GM23338 (cell line): ENCODE measurements at regions not wholly inside any gene's neighbourhood (a gene's known extent, or its start where the extent isn't known, plus 50 kb on each side); places are given as distances from the start of the nearest gene placed in this dataset.

Experiments
- ATAC-seq: fragments of 200-7000 bp; cut with Tn5 transposase; 3 replicates; pipeline ENCODE4 v1.9.1; 2020
- DNase-seq: peaks from one replicate; pipeline ENCODE4 v3.0.0-alpha.2; 2015; ENCODE audit warnings: low spot score
- H2AFZ ChIP-seq: fragments of 200-600 bp; sonication (generic); 2 replicates; pipeline ENCODE4 v1.8.0; 2016; ENCODE audit warnings: antibody characterized with exemption, mild to moderate bottlenecking, moderate library complexity
- H3F3A ChIP-seq: fragments of 200-600 bp; sonication (generic); replicated peaks from 2 replicates; pipeline ENCODE4 v1.8.0; 2017; ENCODE audit warnings: antibody characterized with exemption, mixed run types, low read depth
- H3K27ac ChIP-seq: fragments of 200-600 bp; sonication (generic); 2 replicates; pipeline ENCODE4 v1.6.1; 2016; ENCODE audit warnings: low read depth
- H3K27me3 ChIP-seq: fragments of 200-600 bp; sonication (generic); 2 replicates; pipeline ENCODE4 v1.8.0; 2016; ENCODE audit warnings: mild to moderate bottlenecking, mixed run types, moderate library complexity; ENCODE audit not compliant: insufficient read depth
- H3K36me3 ChIP-seq: fragments of 200-600 bp; sonication (generic); 2 replicates; pipeline ENCODE4 v1.8.0; 2016; ENCODE audit warnings: mild to moderate bottlenecking; ENCODE audit not compliant: insufficient read depth
- H3K4me1 ChIP-seq: fragments of 200-600 bp; sonication (generic); 2 replicates; pipeline ENCODE4 v1.8.0; 2016; ENCODE audit warnings: mild to moderate bottlenecking, moderate library complexity; ENCODE audit not compliant: insufficient read depth
- H3K4me2 ChIP-seq: fragments of 200-600 bp; sonication (generic); 2 replicates; pipeline ENCODE4 v1.7.1; 2017; ENCODE audit warnings: mixed run types
- H3K4me3 ChIP-seq: fragments of 200-600 bp; sonication (generic); 2 replicates; pipeline ENCODE4 v1.6.1; 2016; ENCODE audit warnings: mixed run types
- H3K79me2 ChIP-seq: fragments of 200-600 bp; sonication (generic); replicated peaks from 2 replicates; pipeline ENCODE4 v1.8.0; 2017; ENCODE audit warnings: mild to moderate bottlenecking; ENCODE audit not compliant: insufficient read depth
- H3K9me2 ChIP-seq: fragments of 200-600 bp; sonication (generic); 2 replicates; pipeline ENCODE4 v1.8.0; 2017; ENCODE audit not compliant: insufficient read depth
- H4K20me1 ChIP-seq: fragments of 200-600 bp; sonication (generic); replicated peaks from 2 replicates; pipeline ENCODE4 v1.8.0; 2017; ENCODE audit warnings: mild to moderate bottlenecking; ENCODE audit not compliant: insufficient read depth
- H3K27ac Mint-ChIP-seq: 2 replicates; pipeline ENCODE4 v1.8.0; 2020; ENCODE audit warnings: inconsistent platforms, mild to moderate bottlenecking, moderate library complexity, mixed read lengths
- H3K27me3 Mint-ChIP-seq: 3 replicates; pipeline ENCODE4 v1.8.0; 2022; ENCODE audit warnings: low read depth, mild to moderate bottlenecking, moderate library complexity, mixed read lengths, inconsistent platforms; ENCODE audit not compliant: insufficient read depth, poor library complexity
- H3K36me3 Mint-ChIP-seq: 3 replicates; pipeline ENCODE4 v1.8.0; 2021; ENCODE audit warnings: low read depth, mild to moderate bottlenecking, inconsistent platforms, moderate library complexity, mixed read lengths
- H3K4me1 Mint-ChIP-seq: 3 replicates; pipeline ENCODE4 v1.8.0; 2020; ENCODE audit warnings: mild to moderate bottlenecking, inconsistent platforms, mixed read lengths
- H3K4me3 Mint-ChIP-seq: 3 replicates; pipeline ENCODE4 v1.8.0; 2021; ENCODE audit warnings: moderate library complexity, mild to moderate bottlenecking, inconsistent platforms, mixed read lengths
- H3K9me3 Mint-ChIP-seq: 3 replicates; pipeline ENCODE4 v1.8.0; 2020; ENCODE audit warnings: moderate library complexity, mild to moderate bottlenecking, inconsistent platforms, mixed read lengths
- CREB1 ChIP-seq: fragments of 250-450 bp; sonication (Bioruptor Pico); IDR thresholded peaks from 2 replicates; pipeline ENCODE4 v1.5.0; 2020; ENCODE audit warnings: low read depth, mild to moderate bottlenecking, moderate library complexity
- EZH2 ChIP-seq: fragments of 200-600 bp; sonication (generic); IDR thresholded peaks from one replicate; pipeline ENCODE4 v1.8.0; 2017; ENCODE audit warnings: antibody characterized with exemption, mild to moderate bottlenecking, low read depth; ENCODE audit not compliant: unreplicated experiment
- NANOG ChIP-seq: IDR thresholded peaks from 2 replicates; pipeline ENCODE4 v1.6.1; 2016; ENCODE audit warnings: antibody characterized with exemption, borderline replicate concordance
- POLR2AphosphoS5 ChIP-seq: IDR thresholded peaks from 2 replicates; pipeline ENCODE4 v1.6.1; 2016; ENCODE audit warnings: antibody characterized with exemption, low read depth
- STAT1 ChIP-seq: IDR thresholded peaks from one replicate; pipeline ENCODE4 v1.6.1; 2016; ENCODE audit warnings: antibody characterized with exemption; ENCODE audit not compliant: unreplicated experiment
- ZNF331 ChIP-seq: fragments of 250-450 bp; sonication (Bioruptor Pico); IDR thresholded peaks from 2 replicates; pipeline ENCODE4 v1.5.0; 2020; ENCODE audit warnings: low read depth, mild to moderate bottlenecking, moderate library complexity
- TF ChIP-seq, protein P1 (sequence below): fragments of 250-450 bp; sonication (Bioruptor Pico); IDR thresholded peaks from 2 replicates; pipeline ENCODE4 v1.5.0; 2020; ENCODE audit warnings: mild to moderate bottlenecking, moderate library complexity
- TF ChIP-seq, protein P2 (sequence below): IDR thresholded peaks from one replicate; pipeline ENCODE4 v1.6.1; 2018; ENCODE audit warnings: antibody characterized with exemption; ENCODE audit not compliant: unreplicated experiment

GRCh38 chr12:91627225-91627624 lies 444.6 kb upstream of the DCN start:
- no peak overlapping the region for H2AFZ ChIP-seq
- TF ChIP-seq STAT1: no peak
- no peak for TF ChIP-seq POLR2AphosphoS5
- no peak for TF ChIP-seq ZNF331 (CRISPR knock-in tag)
- TF ChIP-seq CREB1 (CRISPR knock-in tag): no peak
- TF ChIP-seq, protein P1, sequence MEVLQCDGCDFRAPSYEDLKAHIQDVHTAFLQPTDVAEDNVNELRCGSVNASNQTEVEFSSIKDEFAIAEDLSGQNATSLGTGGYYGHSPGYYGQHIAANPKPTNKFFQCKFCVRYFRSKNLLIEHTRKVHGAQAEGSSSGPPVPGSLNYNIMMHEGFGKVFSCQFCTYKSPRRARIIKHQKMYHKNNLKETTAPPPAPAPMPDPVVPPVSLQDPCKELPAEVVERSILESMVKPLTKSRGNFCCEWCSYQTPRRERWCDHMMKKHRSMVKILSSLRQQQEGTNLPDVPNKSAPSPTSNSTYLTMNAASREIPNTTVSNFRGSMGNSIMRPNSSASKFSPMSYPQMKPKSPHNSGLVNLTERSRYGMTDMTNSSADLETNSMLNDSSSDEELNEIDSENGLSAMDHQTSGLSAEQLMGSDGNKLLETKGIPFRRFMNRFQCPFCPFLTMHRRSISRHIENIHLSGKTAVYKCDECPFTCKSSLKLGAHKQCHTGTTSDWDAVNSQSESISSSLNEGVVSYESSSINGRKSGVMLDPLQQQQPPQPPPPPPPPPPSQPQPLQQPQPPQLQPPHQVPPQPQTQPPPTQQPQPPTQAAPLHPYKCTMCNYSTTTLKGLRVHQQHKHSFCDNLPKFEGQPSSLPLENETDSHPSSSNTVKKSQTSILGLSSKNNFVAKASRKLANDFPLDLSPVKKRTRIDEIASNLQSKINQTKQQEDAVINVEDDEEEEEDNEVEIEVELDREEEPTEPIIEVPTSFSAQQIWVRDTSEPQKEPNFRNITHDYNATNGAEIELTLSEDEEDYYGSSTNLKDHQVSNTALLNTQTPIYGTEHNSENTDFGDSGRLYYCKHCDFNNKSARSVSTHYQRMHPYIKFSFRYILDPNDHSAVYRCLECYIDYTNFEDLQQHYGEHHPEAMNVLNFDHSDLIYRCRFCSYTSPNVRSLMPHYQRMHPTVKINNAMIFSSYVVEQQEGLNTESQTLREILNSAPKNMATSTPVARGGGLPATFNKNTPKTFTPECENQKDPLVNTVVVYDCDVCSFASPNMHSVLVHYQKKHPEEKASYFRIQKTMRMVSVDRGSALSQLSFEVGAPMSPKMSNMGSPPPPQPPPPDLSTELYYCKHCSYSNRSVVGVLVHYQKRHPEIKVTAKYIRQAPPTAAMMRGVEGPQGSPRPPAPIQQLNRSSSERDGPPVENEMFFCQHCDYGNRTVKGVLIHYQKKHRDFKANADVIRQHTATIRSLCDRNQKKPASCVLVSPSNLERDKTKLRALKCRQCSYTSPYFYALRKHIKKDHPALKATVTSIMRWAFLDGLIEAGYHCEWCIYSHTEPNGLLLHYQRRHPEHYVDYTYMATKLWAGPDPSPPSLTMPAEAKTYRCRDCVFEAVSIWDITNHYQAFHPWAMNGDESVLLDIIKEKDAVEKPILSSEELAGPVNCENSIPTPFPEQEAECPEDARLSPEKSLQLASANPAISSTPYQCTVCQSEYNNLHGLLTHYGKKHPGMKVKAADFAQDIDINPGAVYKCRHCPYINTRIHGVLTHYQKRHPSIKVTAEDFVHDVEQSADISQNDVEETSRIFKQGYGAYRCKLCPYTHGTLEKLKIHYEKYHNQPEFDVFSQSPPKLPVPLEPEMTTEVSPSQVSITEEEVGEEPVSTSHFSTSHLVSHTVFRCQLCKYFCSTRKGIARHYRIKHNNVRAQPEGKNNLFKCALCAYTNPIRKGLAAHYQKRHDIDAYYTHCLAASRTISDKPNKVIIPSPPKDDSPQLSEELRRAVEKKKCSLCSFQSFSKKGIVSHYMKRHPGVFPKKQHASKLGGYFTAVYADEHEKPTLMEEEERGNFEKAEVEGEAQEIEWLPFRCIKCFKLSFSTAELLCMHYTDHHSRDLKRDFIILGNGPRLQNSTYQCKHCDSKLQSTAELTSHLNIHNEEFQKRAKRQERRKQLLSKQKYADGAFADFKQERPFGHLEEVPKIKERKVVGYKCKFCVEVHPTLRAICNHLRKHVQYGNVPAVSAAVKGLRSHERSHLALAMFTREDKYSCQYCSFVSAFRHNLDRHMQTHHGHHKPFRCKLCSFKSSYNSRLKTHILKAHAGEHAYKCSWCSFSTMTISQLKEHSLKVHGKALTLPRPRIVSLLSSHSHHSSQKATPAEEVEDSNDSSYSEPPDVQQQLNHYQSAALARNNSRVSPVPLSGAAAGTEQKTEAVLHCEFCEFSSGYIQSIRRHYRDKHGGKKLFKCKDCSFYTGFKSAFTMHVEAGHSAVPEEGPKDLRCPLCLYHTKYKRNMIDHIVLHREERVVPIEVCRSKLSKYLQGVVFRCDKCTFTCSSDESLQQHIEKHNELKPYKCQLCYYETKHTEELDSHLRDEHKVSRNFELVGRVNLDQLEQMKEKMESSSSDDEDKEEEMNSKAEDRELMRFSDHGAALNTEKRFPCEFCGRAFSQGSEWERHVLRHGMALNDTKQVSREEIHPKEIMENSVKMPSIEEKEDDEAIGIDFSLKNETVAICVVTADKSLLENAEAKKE: no peak
- TF ChIP-seq, protein P2, sequence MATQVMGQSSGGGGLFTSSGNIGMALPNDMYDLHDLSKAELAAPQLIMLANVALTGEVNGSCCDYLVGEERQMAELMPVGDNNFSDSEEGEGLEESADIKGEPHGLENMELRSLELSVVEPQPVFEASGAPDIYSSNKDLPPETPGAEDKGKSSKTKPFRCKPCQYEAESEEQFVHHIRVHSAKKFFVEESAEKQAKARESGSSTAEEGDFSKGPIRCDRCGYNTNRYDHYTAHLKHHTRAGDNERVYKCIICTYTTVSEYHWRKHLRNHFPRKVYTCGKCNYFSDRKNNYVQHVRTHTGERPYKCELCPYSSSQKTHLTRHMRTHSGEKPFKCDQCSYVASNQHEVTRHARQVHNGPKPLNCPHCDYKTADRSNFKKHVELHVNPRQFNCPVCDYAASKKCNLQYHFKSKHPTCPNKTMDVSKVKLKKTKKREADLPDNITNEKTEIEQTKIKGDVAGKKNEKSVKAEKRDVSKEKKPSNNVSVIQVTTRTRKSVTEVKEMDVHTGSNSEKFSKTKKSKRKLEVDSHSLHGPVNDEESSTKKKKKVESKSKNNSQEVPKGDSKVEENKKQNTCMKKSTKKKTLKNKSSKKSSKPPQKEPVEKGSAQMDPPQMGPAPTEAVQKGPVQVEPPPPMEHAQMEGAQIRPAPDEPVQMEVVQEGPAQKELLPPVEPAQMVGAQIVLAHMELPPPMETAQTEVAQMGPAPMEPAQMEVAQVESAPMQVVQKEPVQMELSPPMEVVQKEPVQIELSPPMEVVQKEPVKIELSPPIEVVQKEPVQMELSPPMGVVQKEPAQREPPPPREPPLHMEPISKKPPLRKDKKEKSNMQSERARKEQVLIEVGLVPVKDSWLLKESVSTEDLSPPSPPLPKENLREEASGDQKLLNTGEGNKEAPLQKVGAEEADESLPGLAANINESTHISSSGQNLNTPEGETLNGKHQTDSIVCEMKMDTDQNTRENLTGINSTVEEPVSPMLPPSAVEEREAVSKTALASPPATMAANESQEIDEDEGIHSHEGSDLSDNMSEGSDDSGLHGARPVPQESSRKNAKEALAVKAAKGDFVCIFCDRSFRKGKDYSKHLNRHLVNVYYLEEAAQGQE: no peak
- TF ChIP-seq EZH2: no peak
- TF ChIP-seq NANOG: no peak

More at GRCh38 chr12:91627225-91627624, 444.6 kb upstream of the DCN start:
- Histone ChIP-seq H3F3A (no peaks in the 10 kb centered on the region), H3K36me3 (no peaks in the 10 kb centered on the region), H3K9me2 (no peaks in the 10 kb centered on the region), H3K27ac (no peak overlapping the region), H3K4me1 (no peaks in the 10 kb centered on the region), H3K4me2 (no peak overlapping the region), H3K4me3 (no peak overlapping the region), H3K79me2 (no peaks in the 10 kb centered on the region), H3K27me3 (no peaks in the 10 kb centered on the region), H4K20me1 (no peaks in the 10 kb centered on the region)
- H3K27ac Mint-ChIP-seq: no peak overlapping the region
- DNase-seq (no peak), ATAC-seq (no peak)
- no peaks in the 10 kb centered on the region for H3K27me3 Mint-ChIP-seq
- H3K4me1 Mint-ChIP-seq: no peaks in the 10 kb centered on the region
- H3K4me3 Mint-ChIP-seq: no peak overlapping the region
- H3K36me3 Mint-ChIP-seq: peaks cover 2% of the 10 kb centered on the region; the same call in 2 of the 3 replicates
- H3K9me3 Mint-ChIP-seq: peaks cover 16% of the 10 kb centered on the region
